Central memory CD8-positive, alpha-beta T cell (primary cell): ENCODE measurements at regions not wholly inside any gene's neighbourhood (a gene's known extent, or its start where the extent isn't known, plus 50 kb on each side); places are given as distances from the start of the nearest gene placed in this dataset.
"Not testable (repeated sequence)": the region's sequence is repeated elsewhere in the genome, so short reads cannot be mapped to it uniquely, and the experiment has no call there.

Experiments used
- ATAC-seq: fragments of 150-1000 bp; cut with Tn5 transposase; replicated peaks from 2 replicates; pipeline ENCODE4 v1.10.0; 2022; ENCODE audit warnings: mild to moderate bottlenecking, moderate FRiP score, moderate number of reproducible peaks; ENCODE audit not compliant: poor library complexity, severe bottlenecking; ENCODE audit errors: extremely low read depth
- DNase-seq, 2 donors: peaks; one replicate each; pipeline ENCODE4 v3.0.0; 2021; ENCODE audit warnings: low spot score in 2 of 2
- H3K27ac Mint-ChIP-seq: one replicate; pipeline ENCODE4 v1.8.0; 2022; ENCODE audit warnings: low read depth, mild to moderate bottlenecking, moderate library complexity, mixed read lengths
- H3K27me3 Mint-ChIP-seq: one replicate; pipeline ENCODE4 v1.8.0; 2022; ENCODE audit warnings: mixed read lengths
- H3K36me3 Mint-ChIP-seq: one replicate; pipeline ENCODE4 v1.8.0; 2022; ENCODE audit warnings: mild to moderate bottlenecking, moderate library complexity, mixed read lengths; ENCODE audit not compliant: insufficient read depth
- H3K4me1 Mint-ChIP-seq: one replicate; pipeline ENCODE4 v1.8.0; 2022; ENCODE audit warnings: mixed read lengths
- H3K4me3 Mint-ChIP-seq: one replicate; pipeline ENCODE4 v1.8.0; 2022; ENCODE audit warnings: mild to moderate bottlenecking, moderate library complexity, mixed read lengths
- H3K9me3 Mint-ChIP-seq: one replicate; pipeline ENCODE4 v1.8.0; 2022; ENCODE audit warnings: mixed read lengths

GRCh38 chr7:156321430-156321829 lies 319.1 kb upstream of the RNF32 start:
- not testable (repeated sequence) for H3K9me3 Mint-ChIP-seq, ATAC-seq, H3K36me3 Mint-ChIP-seq, H3K4me1 Mint-ChIP-seq, H3K4me3 Mint-ChIP-seq, H3K27ac Mint-ChIP-seq, H3K27me3 Mint-ChIP-seq, DNase-seq

GRCh38 chr7:156318926-156319325 lies 321.6 kb upstream of the RNF32 start:
- peaks cover 16% of the 10 kb centered on the region for H3K9me3 Mint-ChIP-seq
- no peaks in the 10 kb centered on the region for H3K4me1 Mint-ChIP-seq
- no peak for ATAC-seq
- no peak overlapping the region for H3K27ac Mint-ChIP-seq
- DNase-seq: no peak
- no peak overlapping the region for H3K4me3 Mint-ChIP-seq
- no peaks in the 10 kb centered on the region for H3K27me3 Mint-ChIP-seq
- no peaks in the 10 kb centered on the region for H3K36me3 Mint-ChIP-seq

GRCh38 chr7:156318426-156318825 lies 322.1 kb upstream of the RNF32 start:
- H3K4me1 Mint-ChIP-seq: no peaks in the 10 kb centered on the region
- ATAC-seq (no peak), DNase-seq (no peak)
- peaks cover 16% of the 10 kb centered on the region for H3K9me3 Mint-ChIP-seq
- no peaks in the 10 kb centered on the region for H3K36me3 Mint-ChIP-seq
- no peaks in the 10 kb centered on the region for H3K27me3 Mint-ChIP-seq
- no peak overlapping the region for H3K27ac Mint-ChIP-seq
- H3K4me3 Mint-ChIP-seq: no peak overlapping the region

GRCh38 chr7:156309016-156309620 lies 331.5 kb upstream of the RNF32 start:
- Mint-ChIP-seq H3K4me1 (no peaks in the 10 kb centered on the region), H3K9me3 (peaks cover 5% of the 10 kb centered on the region), H3K27ac (no peak overlapping the region), H3K36me3 (no peaks in the 10 kb centered on the region), H3K27me3 (peaks cover 11% of the 10 kb centered on the region), H3K4me3 (no peak overlapping the region)
- DNase-seq (no peak), ATAC-seq (no peak)

- ATAC-seq: no peak
- no peak overlapping the region for H3K4me3 Mint-ChIP-seq
- peaks cover 5% of the 10 kb centered on the region for H3K9me3 Mint-ChIP-seq
- no peaks in the 10 kb centered on the region for H3K4me1 Mint-ChIP-seq
- peaks cover 13% of the 10 kb centered on the region for H3K27me3 Mint-ChIP-seq
- no peaks in the 10 kb centered on the region for H3K36me3 Mint-ChIP-seq
- no peak for DNase-seq
- no peak overlapping the region for H3K27ac Mint-ChIP-seq
These were observed 333.4 kb upstream of the RNF32 start for GRCh38 chr7:156307193-156307592.

GRCh38 chr7:156305351-156305750 lies 335.2 kb upstream of the RNF32 start:
- Mint-ChIP-seq H3K36me3 (no peaks in the 10 kb centered on the region), H3K27me3 (peaks cover 13% of the 10 kb centered on the region), H3K4me1 (no peaks in the 10 kb centered on the region), H3K9me3 (peaks cover 5% of the 10 kb centered on the region), H3K27ac (no peak overlapping the region), H3K4me3 (no peak overlapping the region)
- DNase-seq (no peak), ATAC-seq (no peak)

GRCh38 chr7:156282816-156283215 lies 357.8 kb upstream of the RNF32 start:
- no peak for ATAC-seq
- no peaks in the 10 kb centered on the region for H3K36me3 Mint-ChIP-seq
- no peak overlapping the region for H3K4me3 Mint-ChIP-seq
- H3K4me1 Mint-ChIP-seq: no peaks in the 10 kb centered on the region
- H3K27me3 Mint-ChIP-seq: peaks cover 30% of the 10 kb centered on the region
- DNase-seq: no peak
- H3K27ac Mint-ChIP-seq: no peak overlapping the region
- H3K9me3 Mint-ChIP-seq: peaks cover 9% of the 10 kb centered on the region

- Mint-ChIP-seq H3K4me1 (no peaks in the 10 kb centered on the region), H3K4me3 (no peak overlapping the region), H3K9me3 (peaks cover 9% of the 10 kb centered on the region), H3K27me3 (peaks cover 16% of the 10 kb centered on the region), H3K36me3 (no peaks in the 10 kb centered on the region), H3K27ac (no peak overlapping the region)
- DNase-seq: no peak
- no peak for ATAC-seq
These were observed 360.9 kb upstream of the RNF32 start for GRCh38 chr7:156279635-156280034.

GRCh38 chr7:156275292-156275691 lies 365.3 kb upstream of the RNF32 start:
- Mint-ChIP-seq H3K4me3 (no peak overlapping the region), H3K9me3 (no peaks in the 10 kb centered on the region), H3K36me3 (no peaks in the 10 kb centered on the region), H3K4me1 (no peaks in the 10 kb centered on the region), H3K27ac (no peak overlapping the region), H3K27me3 (peaks cover 10% of the 10 kb centered on the region)
- DNase-seq (no peak), ATAC-seq (no peak)

GRCh38 chr7:156274557-156274956 lies 366.0 kb upstream of the RNF32 start:
- no peak for ATAC-seq
- H3K9me3 Mint-ChIP-seq: no peaks in the 10 kb centered on the region
- DNase-seq: no peak
- no peak overlapping the region for H3K4me3 Mint-ChIP-seq
- H3K4me1 Mint-ChIP-seq: no peaks in the 10 kb centered on the region
- H3K36me3 Mint-ChIP-seq: peaks cover 1% of the 10 kb centered on the region
- H3K27ac Mint-ChIP-seq: no peak overlapping the region
- peaks cover 10% of the 10 kb centered on the region for H3K27me3 Mint-ChIP-seq

- Mint-ChIP-seq H3K4me3 (no peak overlapping the region), H3K4me1 (no peaks in the 10 kb centered on the region), H3K9me3 (peaks cover 5% of the 10 kb centered on the region), H3K36me3 (no peaks in the 10 kb centered on the region), H3K27me3 (peaks cover 9% of the 10 kb centered on the region), H3K27ac (no peak overlapping the region)
- DNase-seq (no peak), ATAC-seq (no peak)
These were observed 379.0 kb upstream of the RNF32 start for GRCh38 chr7:156261581-156261980.

GRCh38 chr7:156257904-156258303 lies 382.7 kb upstream of the RNF32 start:
- no peaks in the 10 kb centered on the region for H3K9me3 Mint-ChIP-seq
- ATAC-seq (no peak), DNase-seq (no peak)
- H3K36me3 Mint-ChIP-seq: peaks cover 3% of the 10 kb centered on the region
- no peaks in the 10 kb centered on the region for H3K4me1 Mint-ChIP-seq
- H3K27me3 Mint-ChIP-seq: peaks cover 30% of the 10 kb centered on the region
- no peak overlapping the region for H3K27ac Mint-ChIP-seq
- no peak overlapping the region for H3K4me3 Mint-ChIP-seq

- H3K4me3 Mint-ChIP-seq: no peak overlapping the region
- H3K36me3 Mint-ChIP-seq: peaks cover 3% of the 10 kb centered on the region
- DNase-seq (no peak), ATAC-seq (no peak)
- H3K9me3 Mint-ChIP-seq: no peaks in the 10 kb centered on the region
- peaks cover 37% of the 10 kb centered on the region for H3K27me3 Mint-ChIP-seq
- no peaks in the 10 kb centered on the region for H3K4me1 Mint-ChIP-seq
- no peak overlapping the region for H3K27ac Mint-ChIP-seq
These were observed 384.9 kb upstream of the RNF32 start for GRCh38 chr7:156255635-156256034.

GRCh38 chr7:156251861-156252260 lies 388.7 kb upstream of the RNF32 start:
- no peak overlapping the region for H3K27ac Mint-ChIP-seq
- DNase-seq (no peak), ATAC-seq (no peak)
- no peaks in the 10 kb centered on the region for H3K9me3 Mint-ChIP-seq
- peaks cover 3% of the 10 kb centered on the region for H3K36me3 Mint-ChIP-seq
- no peaks in the 10 kb centered on the region for H3K4me1 Mint-ChIP-seq
- peaks cover 62% of the 10 kb centered on the region for H3K27me3 Mint-ChIP-seq
- no peak overlapping the region for H3K4me3 Mint-ChIP-seq
